Activated naive CD8-positive, alpha-beta T cell (primary cell): ENCODE measurements at regions not wholly inside any gene's neighbourhood (a gene's known extent, or its start where the extent isn't known, plus 50 kb on each side); places are given as distances from the start of the nearest gene placed in this dataset.

Source experiments
- H3K27ac Mint-ChIP-seq: one replicate; pipeline ENCODE4 v1.8.0; 2021; ENCODE audit warnings: mixed read lengths
- H3K27me3 Mint-ChIP-seq: one replicate; pipeline ENCODE4 v1.8.0; 2021; ENCODE audit warnings: mixed read lengths
- H3K36me3 Mint-ChIP-seq: one replicate; pipeline ENCODE4 v1.8.0; 2021; ENCODE audit warnings: mixed read lengths
- H3K4me1 Mint-ChIP-seq: one replicate; pipeline ENCODE4 v1.8.0; 2021; ENCODE audit warnings: low read depth, mixed read lengths
- H3K4me3 Mint-ChIP-seq: one replicate; pipeline ENCODE4 v1.8.0; 2021; ENCODE audit warnings: mild to moderate bottlenecking, mixed read lengths
- H3K9me3 Mint-ChIP-seq: one replicate; pipeline ENCODE4 v1.8.0; 2021; ENCODE audit warnings: low read depth, mixed read lengths

- H3K36me3 Mint-ChIP-seq, result peaks cover 10% of the 10 kb centered on the region
- H3K27me3 Mint-ChIP-seq, result peaks cover 1% of the 10 kb centered on the region
- H3K9me3 Mint-ChIP-seq, result peaks cover 37% of the 10 kb centered on the region
- H3K4me1 Mint-ChIP-seq, result no peaks in the 10 kb centered on the region
- no peak overlapping the region for H3K4me3 Mint-ChIP-seq
- no peak overlapping the region for H3K27ac Mint-ChIP-seq
These were observed 81.4 kb upstream of the IL6 start for GRCh38 chr7:22645418-22646181.

- peaks cover 1% of the 10 kb centered on the region for H3K27me3 Mint-ChIP-seq
- peaks cover 37% of the 10 kb centered on the region for H3K9me3 Mint-ChIP-seq
- no peak overlapping the region for H3K4me3 Mint-ChIP-seq
- H3K36me3 Mint-ChIP-seq, result peaks cover 5% of the 10 kb centered on the region
- no peaks in the 10 kb centered on the region for H3K4me1 Mint-ChIP-seq
- no peak overlapping the region for H3K27ac Mint-ChIP-seq
These were observed 84.5 kb upstream of the IL6 start for GRCh38 chr7:22642454-22642853.

GRCh38 chr7:22640269-22640668, 86.7 kb upstream of the IL6 start:
- H3K36me3 Mint-ChIP-seq, result peaks cover 3% of the 10 kb centered on the region
- peaks cover 3% of the 10 kb centered on the region for H3K27me3 Mint-ChIP-seq
- H3K4me1 Mint-ChIP-seq, result no peaks in the 10 kb centered on the region
- no peak overlapping the region for H3K27ac Mint-ChIP-seq
- peaks cover 32% of the 10 kb centered on the region for H3K9me3 Mint-ChIP-seq
- no peak overlapping the region for H3K4me3 Mint-ChIP-seq

- no peaks in the 10 kb centered on the region for H3K4me1 Mint-ChIP-seq
- peaks cover 32% of the 10 kb centered on the region for H3K9me3 Mint-ChIP-seq
- no peak overlapping the region for H3K4me3 Mint-ChIP-seq
- peaks cover 6% of the 10 kb centered on the region for H3K27me3 Mint-ChIP-seq
- no peak overlapping the region for H3K27ac Mint-ChIP-seq
- H3K36me3 Mint-ChIP-seq, result peaks cover 3% of the 10 kb centered on the region
These were observed 87.6 kb upstream of the IL6 start for GRCh38 chr7:22639396-22639795.

- Mint-ChIP-seq H3K9me3 (no peaks in the 10 kb centered on the region), H3K4me1 (no peaks in the 10 kb centered on the region), H3K27me3 (peaks cover 7% of the 10 kb centered on the region)
These were observed 91.7 kb upstream of the IL6 start for GRCh38 chr7:22635349-22635748.

GRCh38 chr7:22633954-22634474, 93.0 kb upstream of the IL6 start:
- no peak overlapping the region for H3K4me3 Mint-ChIP-seq
- H3K36me3 Mint-ChIP-seq, result no peaks in the 10 kb centered on the region
- no peaks in the 10 kb centered on the region for H3K4me1 Mint-ChIP-seq
- peaks cover 7% of the 10 kb centered on the region for H3K27me3 Mint-ChIP-seq
- no peaks in the 10 kb centered on the region for H3K9me3 Mint-ChIP-seq
- no peak overlapping the region for H3K27ac Mint-ChIP-seq

More at GRCh38 chr7:22635349-22635748, 91.7 kb upstream of the IL6 start:
- no peak overlapping the region for H3K4me3 Mint-ChIP-seq
- no peaks in the 10 kb centered on the region for H3K36me3 Mint-ChIP-seq
- no peak overlapping the region for H3K27ac Mint-ChIP-seq

GRCh38 chr7:22633286-22633953, 93.6 kb upstream of the IL6 start:
- peaks cover 7% of the 10 kb centered on the region for H3K27me3 Mint-ChIP-seq
- no peak overlapping the region for H3K27ac Mint-ChIP-seq
- no peaks in the 10 kb centered on the region for H3K9me3 Mint-ChIP-seq
- no peak overlapping the region for H3K4me3 Mint-ChIP-seq
- no peaks in the 10 kb centered on the region for H3K4me1 Mint-ChIP-seq
- H3K36me3 Mint-ChIP-seq, result no peaks in the 10 kb centered on the region

GRCh38 chr7:22632674-22633073, 94.3 kb upstream of the IL6 start:
- H3K27ac Mint-ChIP-seq, result no peak overlapping the region
- no peaks in the 10 kb centered on the region for H3K9me3 Mint-ChIP-seq
- H3K36me3 Mint-ChIP-seq, result no peaks in the 10 kb centered on the region
- H3K27me3 Mint-ChIP-seq, result peaks cover 7% of the 10 kb centered on the region
- H3K4me3 Mint-ChIP-seq, result no peak overlapping the region
- no peaks in the 10 kb centered on the region for H3K4me1 Mint-ChIP-seq

GRCh38 chr7:22631730-22632129, 95.3 kb upstream of the IL6 start:
- Mint-ChIP-seq H3K4me1 (no peaks in the 10 kb centered on the region), H3K9me3 (no peaks in the 10 kb centered on the region), H3K36me3 (no peaks in the 10 kb centered on the region), H3K27ac (no peak overlapping the region), H3K27me3 (peaks cover 7% of the 10 kb centered on the region), H3K4me3 (no peak overlapping the region)

GRCh38 chr7:22630069-22630468, 96.9 kb upstream of the IL6 start:
- Mint-ChIP-seq H3K27ac (no peak overlapping the region), H3K4me3 (no peak overlapping the region), H3K9me3 (no peaks in the 10 kb centered on the region), H3K27me3 (peaks cover 6% of the 10 kb centered on the region), H3K4me1 (no peaks in the 10 kb centered on the region), H3K36me3 (no peaks in the 10 kb centered on the region)

- Mint-ChIP-seq H3K27ac (no peak overlapping the region), H3K4me1 (no peaks in the 10 kb centered on the region), H3K4me3 (no peak overlapping the region), H3K9me3 (no peaks in the 10 kb centered on the region), H3K36me3 (no peaks in the 10 kb centered on the region), H3K27me3 (peaks cover 4% of the 10 kb centered on the region)
These were observed 97.9 kb upstream of the IL6 start for GRCh38 chr7:22629056-22629455.

- Mint-ChIP-seq H3K4me1 (no peaks in the 10 kb centered on the region), H3K9me3 (no peaks in the 10 kb centered on the region), H3K36me3 (no peaks in the 10 kb centered on the region), H3K4me3 (no peak overlapping the region), H3K27me3 (peaks cover 4% of the 10 kb centered on the region), H3K27ac (no peak overlapping the region)
These were observed 98.9 kb upstream of the IL6 start for GRCh38 chr7:22628112-22628511.

GRCh38 chr7:22627136-22627535, 99.9 kb upstream of the IL6 start:
- no peak overlapping the region for H3K4me3 Mint-ChIP-seq
- H3K27ac Mint-ChIP-seq, result no peak overlapping the region
- no peaks in the 10 kb centered on the region for H3K9me3 Mint-ChIP-seq
- peaks cover 2% of the 10 kb centered on the region for H3K27me3 Mint-ChIP-seq
- no peaks in the 10 kb centered on the region for H3K4me1 Mint-ChIP-seq
- no peaks in the 10 kb centered on the region for H3K36me3 Mint-ChIP-seq

GRCh38 chr7:22625251-22625650, 101.7 kb upstream of the IL6 start:
- no peaks in the 10 kb centered on the region for H3K9me3 Mint-ChIP-seq
- H3K4me3 Mint-ChIP-seq, result no peak overlapping the region
- no peaks in the 10 kb centered on the region for H3K4me1 Mint-ChIP-seq
- peaks cover under 1% of the 10 kb centered on the region for H3K36me3 Mint-ChIP-seq
- no peak overlapping the region for H3K27ac Mint-ChIP-seq
- peaks cover 5% of the 10 kb centered on the region for H3K27me3 Mint-ChIP-seq

- Mint-ChIP-seq H3K36me3 (peaks cover 3% of the 10 kb centered on the region), H3K9me3 (no peaks in the 10 kb centered on the region), H3K27ac (no peak overlapping the region), H3K4me3 (no peak overlapping the region), H3K27me3 (peaks cover 5% of the 10 kb centered on the region), H3K4me1 (no peaks in the 10 kb centered on the region)
These were observed 102.2 kb upstream of the IL6 start for GRCh38 chr7:22624781-22625180.
